Stimulated activated naive B cell treated with anti-CD40 and anti-IgM and Interleukin-4, amounts not matched to agents 10 μg/mL and 1 μg/mL and 100 μg/mL, for 72 hours (primary cell): ENCODE measurements at regions not wholly inside any gene's neighbourhood (a gene's known extent, or its start where the extent isn't known, plus 50 kb on each side); places are given as distances from the start of the nearest gene placed in this dataset.
A peak's percentile ranks its signal among the peaks of the same experiment; 100 is the strongest.

ENCODE experiments used
- ATAC-seq, 2 donors: fragments of 150-1000 bp; cut with Tn5 transposase; replicated peaks; 2 replicates each; pipeline ENCODE4 v1.10.0; 2021; ENCODE audit warnings: moderate library complexity in 1 of 2
- DNase-seq: peaks from one replicate; pipeline ENCODE4 v3.0.0; 2021
- H3K27ac Mint-ChIP-seq: one replicate; pipeline ENCODE4 v1.8.0; 2022; ENCODE audit warnings: mild to moderate bottlenecking, mixed read lengths
- H3K27me3 Mint-ChIP-seq, 2 donors: one replicate each; pipeline ENCODE4 v1.8.0; 2022; ENCODE audit warnings: mixed read lengths in 2 of 2
- H3K36me3 Mint-ChIP-seq, 2 donors: one replicate each; pipeline ENCODE4 v1.8.0; 2022; ENCODE audit warnings: mixed read lengths in 2 of 2, mild to moderate bottlenecking in 1 of 2
- H3K4me1 Mint-ChIP-seq, 2 donors: one replicate each; pipeline ENCODE4 v1.8.0; 2022; ENCODE audit warnings: mixed read lengths in 2 of 2, mild to moderate bottlenecking in 1 of 2
- H3K4me3 Mint-ChIP-seq, 2 donors: one replicate each; pipeline ENCODE4 v1.8.0; 2022; ENCODE audit warnings: mild to moderate bottlenecking in 2 of 2, mixed read lengths in 2 of 2, moderate library complexity in 1 of 2
- H3K9me3 Mint-ChIP-seq, 2 donors: one replicate each; pipeline ENCODE4 v1.8.0; 2022; ENCODE audit warnings: mixed read lengths in 2 of 2, mild to moderate bottlenecking in 1 of 2

GRCh38 chr1:67632811-67633655 lies 52.0 kb upstream of the GADD45A start:
- ATAC-seq: no peak

GRCh38 chr1:67634396-67634935 lies 50.5 kb upstream of the GADD45A start:
- Mint-ChIP-seq H3K27me3 (no peaks in the 10 kb centered on the region), H3K4me1 (peaks cover 14 to 27% of the 10 kb centered on the region in 2 donors), H3K9me3 (no peaks in the 10 kb centered on the region), H3K27ac (no peak overlapping the region), H3K36me3 (no peaks in the 10 kb centered on the region), H3K4me3 (peak overlapping the region; percentile 3 to 6)
- no peak for DNase-seq
- ATAC-seq: no peak

More at GRCh38 chr1:67632811-67633655, 52.0 kb upstream of the GADD45A start:
- no peaks in the 10 kb centered on the region for H3K9me3 Mint-ChIP-seq
- peaks cover 14 to 27% of the 10 kb centered on the region in 2 donors for H3K4me1 Mint-ChIP-seq
- no peak overlapping the region for H3K27ac Mint-ChIP-seq
- H3K4me3 Mint-ChIP-seq: no peak overlapping the region
- H3K27me3 Mint-ChIP-seq: peaks cover 4 to 8% of the 10 kb centered on the region in 2 donors
- no peaks in the 10 kb centered on the region for H3K36me3 Mint-ChIP-seq
- no peak for DNase-seq

GRCh38 chr1:67635055-67635809 lies 49.8 kb upstream of the GADD45A start:
- Mint-ChIP-seq H3K27ac (no peak overlapping the region), H3K9me3 (no peaks in the 10 kb centered on the region), H3K4me1 (peaks cover 14 to 27% of the 10 kb centered on the region in 2 donors), H3K27me3 (no peaks in the 10 kb centered on the region), H3K4me3 (peak overlapping the region; percentile 2 to 57), H3K36me3 (no peaks in the 10 kb centered on the region)
- DNase-seq (peak; percentile 3), ATAC-seq (peak; percentile 76 to 81)
